K562 (cell line): ENCODE measurements at regions not wholly inside any gene's neighbourhood (a gene's known extent, or its start where the extent isn't known, plus 50 kb on each side); places are given as distances from the start of the nearest gene placed in this dataset.

ENCODE experiments used
- ATAC-seq: fragments of 200-7000 bp; cut with Tn5 transposase; 3 replicates; pipeline ENCODE4 v1.9.1; 2020; ENCODE audit warnings: moderate library complexity
- BruUV-seq: library from RNA; stranded (reverse); fragments of 400-500 nt; replicated peaks from 2 replicates; lab custom pipeline; 2021; lab: Mats Ljungman, UMichigan
- CTCF ChIA-PET: fragments of 300-600 bp; formaldehyde crosslinking; extraction: SDS; loops from one replicate; lab custom pipeline; 2021; ENCODE audit warnings: low intra/inter-chr PET ratio; lab: Yijun Ruan, JAX
- POLR2A ChIA-PET: fragments of 300-600, 350-650 bp; sonication (Branson Sonifier 250); formaldehyde crosslinking; extraction: SDS; loops from one replicate; lab custom pipeline; 2021; ENCODE audit warnings: antibody characterized with exemption, inconsistent platforms; lab: Yijun Ruan, JAX
- DNase-seq, 4 experiments: peaks; one replicate each; pipeline versions ENCODE4 v3.0.0 to v3.0.0-alpha.2; 2011 to 2018; ENCODE audit warnings: low spot score in 3 of 4, mixed read lengths in 3 of 4; ENCODE audit errors: extremely low read depth in 1 of 4
- FAIRE-seq: peaks from 2 replicates; lab custom pipeline; 2011; peaks lifted over from hg19 to GRCh38; lab: Jason Lieb, UNC
- H2AFZ ChIP-seq: 2 replicates; pipeline ENCODE4 v1.6.0; 2011; ENCODE audit warnings: low read depth, low read length, control low read depth, inconsistent platforms
- H3K27ac ChIP-seq: fragments of 200-600 bp; 3 replicates; pipeline ENCODE4 v1.8.0; 2011; ENCODE audit warnings: low read depth, mild to moderate bottlenecking, control low read depth, inconsistent platforms, low read length, moderate library complexity, mixed read lengths; ENCODE audit errors: extremely low read depth
- H3K27me3 ChIP-seq, 2 experiments: fragments of 300-600 bp in 1 of 2; 2 replicates in 1 of 2; 3 replicates in 1 of 2; pipeline versions ENCODE4 v1.6.0 to v1.8.0; 2011; ENCODE audit warnings: inconsistent platforms in 2 of 2, low read length in 2 of 2, mild to moderate bottlenecking in 1 of 2, mixed read lengths in 1 of 2, moderate library complexity in 1 of 2; ENCODE audit not compliant: control insufficient read depth in 2 of 2, insufficient read depth in 2 of 2
- H3K36me3 ChIP-seq: fragments of 300-600 bp; 3 replicates; pipeline ENCODE4 v1.8.0; 2011; ENCODE audit warnings: mild to moderate bottlenecking, low read length, inconsistent platforms; ENCODE audit not compliant: control insufficient read depth, insufficient read depth
- H3K4me1 ChIP-seq, 2 experiments: fragments of 200-600 bp in 1 of 2; replicated peaks in 1 of 2; 2 replicates in 1 of 2; 3 replicates in 1 of 2; pipeline versions ENCODE4 v1.5.1 to v1.8.0; 2011; ENCODE audit warnings: inconsistent platforms in 2 of 2, low read length in 2 of 2, mild to moderate bottlenecking in 1 of 2, mixed read lengths in 1 of 2, moderate library complexity in 1 of 2; ENCODE audit not compliant: control insufficient read depth in 2 of 2, insufficient read depth in 2 of 2
- H3K4me2 ChIP-seq: 2 replicates; pipeline ENCODE4 v1.6.1; 2011; ENCODE audit warnings: low read length, control low read depth, inconsistent platforms, mixed read lengths; ENCODE audit not compliant: insufficient read depth
- H3K4me3 ChIP-seq: fragments of 200-600 bp; sonication (generic), shearing (Covaris generic); 2 replicates; pipeline ENCODE4 v1.5.1; 2016; ENCODE audit warnings: control low read depth, inconsistent platforms
- H3K79me2 ChIP-seq: fragments of 200-600 bp; 3 replicates; pipeline ENCODE4 v1.8.0; 2011; ENCODE audit warnings: low read length, inconsistent platforms; ENCODE audit not compliant: control insufficient read depth, insufficient read depth
- H3K9ac ChIP-seq, 2 experiments: 2 replicates each; pipeline versions ENCODE4 v1.6.0 to v1.6.1; 2011; ENCODE audit warnings: low read depth in 2 of 2, low read length in 2 of 2, control low read depth in 1 of 2, inconsistent platforms in 1 of 2, mild to moderate bottlenecking in 1 of 2, mixed read lengths in 1 of 2; ENCODE audit not compliant: insufficient read depth in 1 of 2
- H3K9me1 ChIP-seq: one replicate; pipeline ENCODE4 v1.6.0; 2011; ENCODE audit warnings: inconsistent platforms, mild to moderate bottlenecking, low read length, moderate library complexity; ENCODE audit not compliant: control insufficient read depth, insufficient read depth
- H3K9me3 ChIP-seq: replicated peaks from 2 replicates; pipeline ENCODE4 v1.5.1; 2011; ENCODE audit warnings: low read depth, low read length, inconsistent platforms; ENCODE audit not compliant: control insufficient read depth, insufficient read depth
- H4K20me1 ChIP-seq: replicated peaks from 2 replicates; pipeline ENCODE4 v1.6.1; 2011; ENCODE audit warnings: low read length, inconsistent platforms, mixed read lengths; ENCODE audit not compliant: control insufficient read depth, insufficient read depth
- ARID1B ChIP-seq: fragments of 450-650 bp; IDR thresholded peaks from 2 replicates; pipeline ENCODE4 v1.6.1; 2016; ENCODE audit warnings: antibody characterized with exemption, mild to moderate bottlenecking, inconsistent platforms
- CEBPB ChIP-seq: fragments of 450-650 bp; IDR thresholded peaks from 2 replicates; pipeline ENCODE4 v1.6.1; 2016; ENCODE audit warnings: missing genetic modification characterization, missing compliant biosample characterization
- CREM ChIP-seq: IDR thresholded peaks from 2 replicates; pipeline ENCODE4 v1.6.1; 2014; ENCODE audit warnings: antibody characterized with exemption, low read depth
- ELF2 ChIP-seq: fragments of 250-450 bp; sonication (Bioruptor Pico); IDR thresholded peaks from 2 replicates; pipeline ENCODE4 v1.5.0; 2021; ENCODE audit warnings: mild to moderate bottlenecking
- EP300 ChIP-seq: IDR thresholded peaks from 2 replicates; pipeline ENCODE4 v1.6.1; 2012; ENCODE audit warnings: low read length, improper control_type of control experiment
- ETV1 ChIP-seq: fragments of 450-650 bp; conservative IDR thresholded peaks from 2 replicates; pipeline ENCODE4 v1.6.1; 2016; ENCODE audit warnings: missing genetic modification characterization, control low read depth, low read depth, missing compliant biosample characterization
- FOXK1 ChIP-seq: sonication (generic); formaldehyde crosslinking; IDR thresholded peaks from 2 replicates; pipeline ENCODE4 v1.8.0; 2022; ENCODE audit warnings: missing genetic modification reagents, mild to moderate bottlenecking, borderline replicate concordance
- HDAC8 ChIP-seq: fragments of 450-650 bp; IDR thresholded peaks from 2 replicates; pipeline ENCODE4 v1.6.1; 2016; ENCODE audit warnings: mild to moderate bottlenecking, missing genetic modification characterization, moderate library complexity, missing compliant biosample characterization
- KDM4B ChIP-seq, 2 experiments: fragments of 450-650 bp in 1 of 2; sonication (generic) in 1 of 2; IDR thresholded peaks; 2 replicates each; pipeline ENCODE4 v1.6.1; 2016 to 2017; ENCODE audit warnings: borderline replicate concordance in 2 of 2, antibody characterized with exemption in 1 of 2, low read depth in 1 of 2, mild to moderate bottlenecking in 1 of 2
- MEIS2 ChIP-seq: fragments of 450-650 bp; IDR thresholded peaks from 2 replicates; pipeline ENCODE4 v1.6.1; 2014; ENCODE audit warnings: mild to moderate bottlenecking; ENCODE audit not compliant: partially characterized antibody
- PYGO2 ChIP-seq: fragments of 450-650 bp; IDR thresholded peaks from 2 replicates; pipeline ENCODE4 v1.6.1; 2016; ENCODE audit warnings: mild to moderate bottlenecking, missing genetic modification characterization, moderate library complexity, missing compliant biosample characterization
- SUPT5H ChIP-seq: fragments of 450-650 bp; IDR thresholded peaks from 2 replicates; pipeline ENCODE4 v1.6.1; 2016
- TAF9B ChIP-seq: fragments of 450-650 bp; IDR thresholded peaks from 2 replicates; pipeline ENCODE4 v1.6.1; 2018; ENCODE audit warnings: mild to moderate bottlenecking; ENCODE audit not compliant: partially characterized antibody
- TAL1 ChIP-seq: fragments of 450-650 bp; IDR thresholded peaks from 2 replicates; pipeline ENCODE4 v1.6.1; 2016; ENCODE audit warnings: mild to moderate bottlenecking
- TBP ChIP-seq: optimal IDR thresholded peaks from 2 replicates; pipeline ENCODE3; 2011; ENCODE audit warnings: low read depth, low read length, improper control_type of control experiment
- TCF7L2 ChIP-seq: fragments of 150-350 bp; IDR thresholded peaks from 2 replicates; pipeline ENCODE4 v1.6.1; 2016; ENCODE audit warnings: low read depth, mild to moderate bottlenecking, low read length, moderate library complexity
- XRCC5 ChIP-seq: fragments of 200-400 bp; formaldehyde crosslinking; IDR thresholded peaks from 2 replicates; pipeline ENCODE4 v1.6.1; 2017; ENCODE audit warnings: low read depth, mild to moderate bottlenecking, low read length
- ZNF12 ChIP-seq: sonication (generic); formaldehyde crosslinking; IDR thresholded peaks from 2 replicates; pipeline ENCODE4 v1.4.0; 2020; ENCODE audit warnings: mild to moderate bottlenecking, missing genetic modification reagents
- ZNF121 ChIP-seq: sonication (generic); formaldehyde crosslinking; conservative IDR thresholded peaks from 2 replicates; pipeline ENCODE4 v1.8.0; 2022; ENCODE audit warnings: missing genetic modification reagents
- ZNF175 ChIP-seq: fragments of 200-800 bp; sonication (Bioruptor generic); IDR thresholded peaks from 2 replicates; pipeline ENCODE4 v1.6.1; 2016; ENCODE audit warnings: low read depth, mild to moderate bottlenecking, missing genetic modification characterization, missing compliant biosample characterization
- ZNF282 ChIP-seq: sonication (generic); formaldehyde crosslinking; IDR thresholded peaks from 2 replicates; pipeline ENCODE4 v1.8.1; 2023; ENCODE audit warnings: missing genetic modification reagents
- ZNF76 ChIP-seq: fragments of 250-450 bp; sonication (Bioruptor Pico); IDR thresholded peaks from 2 replicates; pipeline ENCODE4 v1.4.0; 2020; ENCODE audit warnings: mild to moderate bottlenecking, moderate library complexity, borderline replicate concordance
- WGBS: fragments of 100-300 bp; shearing (Covaris generic); methylation state at CpG from one replicate; pipeline ENCODE4 v1.1.6; 2016; ENCODE audit warnings: low coverage, mixed read lengths; ENCODE audit not compliant: insufficient coverage; ENCODE audit errors: missing lambda C conversion rate; 5-methylcytosine and 5-hydroxymethylcytosine counted together
- in situ Hi-C: fragments of 300-500 bp; cut with MboI; formaldehyde crosslinking; loops from 4 replicates; pipeline ENCODE4 v1.15.0; 2018; ENCODE audit warnings: inconsistent platforms, mixed read lengths
- intact Hi-C: fragments of 100-400 bp; cut with micrococcal nuclease; formaldehyde crosslinking; loops from 2 replicates; pipeline ENCODE4 v1.14.2; 2022
- TF ChIP-seq, protein P1 (sequence below): fragments of 250-450 bp; sonication (Bioruptor Pico); IDR thresholded peaks from 2 replicates; pipeline ENCODE4 v1.8.0; 2021; ENCODE audit warnings: moderate library complexity, mild to moderate bottlenecking, inconsistent platforms
- TF ChIP-seq, protein P2 (sequence below), 2 experiments: fragments of 450-650 bp; IDR thresholded peaks; 2 replicates each; pipeline ENCODE4 v1.6.1; 2016
- TF ChIP-seq, protein P3 (sequence below): fragments of 450-650 bp; IDR thresholded peaks from 2 replicates; pipeline ENCODE4 v1.6.1; 2016

DNA sequence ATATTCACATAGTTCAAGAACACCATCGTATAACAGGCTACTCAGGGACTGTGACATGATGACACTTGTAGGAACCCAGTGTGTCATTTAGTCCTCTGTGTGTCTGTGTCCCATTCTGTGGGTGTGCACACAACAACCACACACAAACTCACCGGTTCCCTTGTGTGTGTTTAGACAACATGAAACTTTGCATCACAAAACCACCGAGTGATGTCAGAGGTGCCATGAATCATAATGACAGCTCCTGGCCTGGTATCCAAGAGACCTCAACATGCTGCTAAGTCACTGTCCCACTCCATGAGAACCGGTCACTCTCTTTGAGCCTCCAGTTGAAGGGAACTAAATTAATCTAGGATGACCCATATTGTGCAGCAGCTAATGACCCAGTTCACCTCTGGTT, 421.3 kb downstream of the PREX1 start:
- Histone ChIP-seq H3K27ac (no peak overlapping the region), H3K4me3 (no peak overlapping the region), H3K9me3 (no peaks in the 10 kb centered on the region), H3K9me1 (no peaks in the 10 kb centered on the region), H3K36me3 (no peaks in the 10 kb centered on the region), H3K9ac (no peak overlapping the region), H2AFZ (peak overlapping the region; percentile 21; the same call in 1 of the 2 replicates), H3K79me2 (no peaks in the 10 kb centered on the region), H4K20me1 (peaks cover 3% of the 10 kb centered on the region; the same call in 1 of the 2 replicates), H3K4me2 (no peak overlapping the region), H3K27me3 (peaks cover 5 to 25% of the 10 kb centered on the region in 2 experiments; a peak in 3 of 5 replicates), H3K4me1 (peaks cover 0 to 4% of the 10 kb centered on the region in 2 experiments; a peak in 1 of 5 replicates)
- POLR2A ChIA-PET: no interaction called here
- ATAC-seq (peak; percentile 45; the same call in 2 of the 3 replicates), FAIRE-seq (no peak), DNase-seq (peak in 1 of 4 experiments; percentile 4)
- no TSS peak for BruUV-seq
- intact Hi-C loops (no loop called here), in situ Hi-C loops (no loop called here)
- CTCF ChIA-PET: interaction anchor here (0.6 kb wide), 1 partner anchor 618 kb away, joined by 3 read pairs; no protein-coding TSS in a partner anchor
- 2% methylated on average over 4 of the region's 4 CpGs for WGBS
- TF ChIP-seq, protein P1, sequence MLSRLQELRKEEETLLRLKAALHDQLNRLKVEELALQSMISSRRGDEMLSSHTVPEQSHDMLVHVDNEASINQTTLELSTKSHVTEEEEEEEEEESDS (CRISPR knock-in tag): no peak
- no peak for TF ChIP-seq ETV1
- TF ChIP-seq HDAC8: no peak
- TF ChIP-seq KDM4B (IDR thresholded peaks at IDR 0.05; ENCODE audit: borderline replicate concordance in 2 of 2, low read depth in 1 of 2): no peak
- no peak for TF ChIP-seq ZNF76 (CRISPR knock-in tag)
- TF ChIP-seq, protein P2, sequence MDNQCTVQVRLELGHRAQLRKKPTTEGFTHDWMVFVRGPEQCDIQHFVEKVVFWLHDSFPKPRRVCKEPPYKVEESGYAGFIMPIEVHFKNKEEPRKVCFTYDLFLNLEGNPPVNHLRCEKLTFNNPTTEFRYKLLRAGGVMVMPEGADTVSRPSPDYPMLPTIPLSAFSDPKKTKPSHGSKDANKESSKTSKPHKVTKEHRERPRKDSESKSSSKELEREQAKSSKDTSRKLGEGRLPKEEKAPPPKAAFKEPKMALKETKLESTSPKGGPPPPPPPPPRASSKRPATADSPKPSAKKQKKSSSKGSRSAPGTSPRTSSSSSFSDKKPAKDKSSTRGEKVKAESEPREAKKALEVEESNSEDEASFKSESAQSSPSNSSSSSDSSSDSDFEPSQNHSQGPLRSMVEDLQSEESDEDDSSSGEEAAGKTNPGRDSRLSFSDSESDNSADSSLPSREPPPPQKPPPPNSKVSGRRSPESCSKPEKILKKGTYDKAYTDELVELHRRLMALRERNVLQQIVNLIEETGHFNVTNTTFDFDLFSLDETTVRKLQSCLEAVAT (IDR thresholded peaks at IDR 0.05): no peak
- TF ChIP-seq ZNF175 (CRISPR knock-in tag): no peak
- TF ChIP-seq FOXK1: no peak
- peak; percentile 61 for TF ChIP-seq CREM
- TF ChIP-seq, protein P3, sequence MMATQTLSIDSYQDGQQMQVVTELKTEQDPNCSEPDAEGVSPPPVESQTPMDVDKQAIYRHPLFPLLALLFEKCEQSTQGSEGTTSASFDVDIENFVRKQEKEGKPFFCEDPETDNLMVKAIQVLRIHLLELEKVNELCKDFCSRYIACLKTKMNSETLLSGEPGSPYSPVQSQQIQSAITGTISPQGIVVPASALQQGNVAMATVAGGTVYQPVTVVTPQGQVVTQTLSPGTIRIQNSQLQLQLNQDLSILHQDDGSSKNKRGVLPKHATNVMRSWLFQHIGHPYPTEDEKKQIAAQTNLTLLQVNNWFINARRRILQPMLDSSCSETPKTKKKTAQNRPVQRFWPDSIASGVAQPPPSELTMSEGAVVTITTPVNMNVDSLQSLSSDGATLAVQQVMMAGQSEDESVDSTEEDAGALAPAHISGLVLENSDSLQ: peak; percentile 94
- peak; percentile 88 for TF ChIP-seq MEIS2
- no peak for TF ChIP-seq TAL1
- TF ChIP-seq ELF2 (CRISPR knock-in tag): no peak
- TF ChIP-seq EP300: no peak
- TF ChIP-seq ZNF12 (CRISPR knock-in tag): no peak
- no peak for TF ChIP-seq ZNF121 (CRISPR knock-in tag)
- no peak for TF ChIP-seq SUPT5H
- TF ChIP-seq ZNF282: no peak
- no peak for TF ChIP-seq CEBPB (tag)
- no peak for TF ChIP-seq XRCC5
- TF ChIP-seq ARID1B: no peak
- TF ChIP-seq TAF9B: no peak
- no peak for TF ChIP-seq PYGO2 (tag)
- TF ChIP-seq TCF7L2: no peak
- no peak for TF ChIP-seq TBP
